Occipital lobe (tissue), 1 donor: ENCODE measurements at regions not wholly inside any gene's neighbourhood (a gene's known extent, or its start where the extent isn't known, plus 50 kb on each side); places are given as distances from the start of the nearest gene placed in this dataset. TPM values are rescaled to one million over a fixed set of nuclear protein-coding genes. Genes with fewer than 3 reads are reported as not detected.

Source experiments
- small RNA-seq: library from RNA; depleted of rRNA; stranded (forward); fragments of <200 nt; gene quantifications from one replicate; pipeline ENCODE3, GENCODE V24; 2014

Small RNA genes in the stretch of these regions (small RNA-seq; reads per million reads assigned to genes)
- gene AC068135.1 (not detected), gene AC074290.1 (not detected), gene RF00017 (not detected), gene RF00273 (not detected), gene RNU6-169P (not detected)
